ENCODE measurements at regions not wholly inside any gene's neighbourhood (a gene's known extent, or its start where the extent isn't known, plus 50 kb on each side); places are given as distances from the start of the nearest gene placed in this dataset.

- no peak for DNase-seq
These were observed 126.0 kb upstream of the TMEM161B start for GRCh38 chr5:88394536-88395175.

- no peak for DNase-seq
These were observed 125.3 kb upstream of the TMEM161B start for GRCh38 chr5:88393716-88394535.

DNA sequence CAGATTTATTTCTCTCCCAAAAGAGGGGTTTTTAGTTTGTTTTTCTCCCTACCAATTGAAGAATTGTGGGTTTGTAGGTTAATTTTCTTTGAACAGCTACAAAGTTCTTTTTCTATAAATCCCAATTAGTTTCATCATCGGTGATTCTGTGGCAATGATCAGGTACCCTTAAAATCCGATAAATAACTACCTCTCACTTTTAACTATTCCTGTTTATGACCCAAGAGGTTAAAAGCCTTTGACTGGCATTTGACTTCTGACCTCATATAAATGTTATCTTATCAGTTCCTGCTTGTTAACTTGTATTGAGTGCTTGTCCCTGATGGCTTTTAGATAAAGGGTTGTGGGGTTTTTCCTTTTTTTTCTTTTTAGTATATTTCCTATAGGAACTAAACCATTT is 124.4 kb upstream of the TMEM161B start:
- no peak for DNase-seq

DNA sequence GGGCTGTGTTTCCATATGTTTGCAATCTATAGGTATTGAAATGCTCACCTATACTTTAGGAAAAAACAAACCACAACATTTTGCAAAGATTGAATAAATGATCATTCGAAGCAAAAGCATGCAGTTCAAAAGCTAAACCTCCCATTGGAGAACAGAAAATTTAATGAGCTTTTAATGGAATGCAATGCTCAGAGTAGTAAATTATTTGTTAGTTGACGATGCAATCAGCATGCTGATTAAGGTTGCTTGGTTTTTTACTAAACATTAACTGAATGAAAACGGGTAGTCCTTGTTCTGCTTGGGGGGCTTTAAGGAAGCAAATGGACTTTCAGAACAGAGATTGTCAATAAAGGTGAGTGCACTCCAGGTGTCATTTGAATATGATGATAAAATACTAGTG is 123.3 kb upstream of the TMEM161B start:
- DNase-seq: no peak

DNA sequence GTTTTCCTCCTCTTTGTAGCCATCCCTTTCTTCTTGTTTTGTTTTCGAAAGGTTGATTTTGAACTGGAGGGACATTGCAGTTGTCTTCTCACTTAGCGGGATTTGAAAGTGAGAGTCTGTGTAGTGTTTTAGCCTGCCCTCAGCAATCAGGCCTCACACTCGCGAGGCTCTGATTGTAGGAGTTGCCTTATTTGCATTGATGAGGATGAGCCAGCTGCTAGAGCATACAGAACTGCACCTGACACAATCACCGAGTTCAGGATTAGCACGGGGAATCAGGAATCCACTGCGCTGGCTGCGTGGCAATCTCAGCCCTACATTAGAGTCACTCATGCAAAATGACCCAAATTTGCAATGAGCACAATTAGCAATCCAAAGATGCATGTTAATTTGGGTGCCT is 122.5 kb upstream of the TMEM161B start:
- no peak for DNase-seq

DNA sequence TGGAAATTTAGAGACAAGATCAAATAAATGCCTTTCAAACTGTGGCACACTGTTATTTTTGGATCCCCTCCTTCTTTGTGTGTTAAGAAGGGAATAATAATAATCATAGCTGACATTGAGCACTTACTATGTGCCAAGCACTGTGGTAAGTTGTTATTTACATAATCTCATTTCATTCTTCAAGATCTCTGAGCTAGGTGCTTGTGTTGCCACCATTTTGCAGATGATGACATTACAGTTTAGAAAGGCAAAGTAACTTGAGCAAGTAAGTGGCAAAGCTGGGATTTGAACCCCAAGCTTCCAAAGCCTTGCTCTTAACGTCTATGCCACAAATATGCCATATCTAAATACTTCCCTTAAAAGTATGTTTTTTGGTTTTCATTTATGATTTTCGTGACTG is 121.8 kb upstream of the TMEM161B start:
- no peak for DNase-seq

- no peak for DNase-seq
These were observed 121.4 kb upstream of the TMEM161B start for GRCh38 chr5:88390096-88390441.

- no peak for DNase-seq
These were observed 120.9 kb upstream of the TMEM161B start for GRCh38 chr5:88389338-88390095.

DNA sequence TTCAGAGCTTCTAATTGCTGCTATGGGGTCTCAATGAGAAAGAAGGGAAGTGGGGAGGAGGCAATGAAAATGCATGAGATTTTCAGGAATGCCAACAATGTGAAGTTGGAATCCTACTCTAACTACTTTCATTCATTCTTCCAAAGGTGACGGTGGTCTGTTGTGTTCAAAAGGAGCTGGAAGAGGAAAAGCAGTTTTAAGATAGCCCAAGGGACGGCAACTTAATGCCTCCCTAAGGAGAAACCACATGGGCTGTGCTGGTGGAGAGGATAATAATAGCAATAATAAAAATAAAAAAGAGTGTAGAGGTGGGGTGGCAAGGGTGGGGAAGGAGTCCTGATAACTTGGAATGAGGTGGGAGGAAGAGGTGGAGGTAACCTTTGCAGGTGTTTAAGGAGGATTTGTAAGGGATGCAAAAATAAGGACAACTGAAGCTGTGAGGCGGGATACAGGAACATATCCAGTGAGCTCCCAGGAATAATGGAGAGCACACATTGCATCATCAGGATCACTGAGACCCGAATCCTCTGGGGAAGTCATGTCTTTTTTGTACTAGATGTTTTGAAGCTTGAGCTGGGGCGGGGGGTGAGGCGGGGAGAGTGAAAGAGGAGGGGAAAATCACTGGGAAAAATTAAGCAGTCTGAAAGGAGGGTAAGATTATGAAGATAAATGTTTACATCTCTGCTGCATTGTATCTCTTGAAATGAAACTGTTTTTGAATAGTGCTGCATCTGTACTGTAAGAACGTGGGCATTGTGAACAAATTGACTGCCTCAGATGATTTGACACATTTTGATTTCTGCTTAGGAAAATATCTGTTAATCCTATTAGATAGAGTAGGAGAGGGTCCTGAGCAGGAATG is 120.1 kb upstream of the TMEM161B start:
- DNase-seq: no peak

DNA sequence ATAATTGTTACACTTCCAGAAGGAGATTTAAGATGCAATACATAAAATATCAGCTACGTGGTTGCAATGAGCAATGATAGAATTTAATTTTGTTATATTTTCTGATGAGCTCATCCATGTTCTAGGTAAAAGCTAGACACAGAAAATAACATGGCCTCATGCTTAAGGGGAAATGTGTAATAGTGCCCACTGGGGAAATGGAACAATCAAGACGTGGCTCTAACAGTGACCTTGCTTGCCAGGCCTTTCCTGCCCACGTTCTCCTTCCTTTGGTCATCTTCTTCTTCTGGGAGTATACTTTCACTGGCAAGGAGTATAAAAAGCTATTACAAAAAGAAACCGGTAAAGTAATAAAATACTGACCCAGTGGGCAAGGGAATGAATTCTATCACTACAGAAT is 116.2 kb upstream of the TMEM161B start:
- DNase-seq: no peak

DNA sequence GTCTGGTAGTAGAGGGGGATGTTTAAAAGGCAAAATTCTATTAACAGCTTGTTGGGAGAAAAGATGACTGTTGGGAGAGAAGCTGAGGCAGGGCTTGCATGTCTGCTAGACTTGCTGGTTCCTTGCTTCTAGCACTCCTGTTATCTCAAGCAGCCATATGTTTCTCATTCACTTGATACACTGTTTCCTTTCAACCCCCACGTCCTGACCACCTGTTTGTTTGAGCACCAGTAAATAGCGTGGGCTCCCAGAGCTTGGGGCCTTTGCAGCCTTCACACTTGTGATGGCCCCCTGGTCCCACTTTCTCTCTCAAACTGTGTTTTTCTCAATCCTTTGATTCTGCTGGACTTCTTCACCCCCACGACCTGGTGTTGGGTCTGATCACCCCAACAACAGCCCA is 111.7 kb upstream of the TMEM161B start:
- DNase-seq: no peak

- no peak for DNase-seq
These were observed 109.3 kb upstream of the TMEM161B start for GRCh38 chr5:88377705-88378656.

- DNase-seq: no peak
These were observed 108.6 kb upstream of the TMEM161B start for GRCh38 chr5:88377240-88377639.

- DNase-seq: no peak
These were observed 108.1 kb upstream of the TMEM161B start for GRCh38 chr5:88376728-88377127.

DNA sequence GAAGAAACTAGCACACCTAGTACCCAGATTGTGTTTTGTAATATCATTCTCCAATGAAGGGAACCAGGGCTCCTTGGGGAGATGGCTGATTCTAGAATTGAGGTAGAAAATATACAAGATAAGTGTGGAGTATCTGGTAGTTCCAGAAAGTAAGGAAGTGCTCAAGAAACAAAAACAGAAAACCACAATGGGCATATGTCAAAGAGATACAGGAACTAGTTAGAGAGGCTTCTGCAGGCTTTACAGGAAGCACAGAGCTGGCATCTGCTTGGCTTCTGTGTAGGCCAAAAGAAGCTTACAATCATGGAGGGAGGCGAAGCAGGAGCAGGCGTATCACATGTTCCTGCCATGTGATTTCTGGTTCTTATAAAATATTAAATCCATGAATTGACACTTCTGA is 105.7 kb upstream of the TMEM161B start:
- no peak for DNase-seq

- DNase-seq: no peak
These were observed 102.2 kb upstream of the TMEM161B start for GRCh38 chr5:88370824-88371223.

DNA sequence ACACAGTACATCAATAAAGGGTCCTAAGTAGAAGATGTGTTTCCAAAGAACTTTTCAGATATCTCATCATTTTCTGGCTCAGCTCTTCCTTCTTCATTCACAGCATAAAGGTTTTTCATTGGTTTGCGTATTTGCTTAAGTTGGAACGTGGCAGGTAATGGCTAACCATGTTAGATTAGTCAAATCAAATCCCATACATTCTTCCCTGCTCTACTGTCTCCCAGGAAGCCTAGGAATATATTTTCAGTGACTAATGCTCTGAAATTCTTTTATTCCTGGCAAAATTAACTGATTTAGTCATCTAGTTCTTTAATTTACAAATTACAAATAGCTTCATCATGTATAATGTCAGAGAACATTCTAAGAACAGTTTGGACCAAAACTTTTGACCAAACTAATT is 99.6 kb upstream of the TMEM161B start:
- DNase-seq: no peak

DNA sequence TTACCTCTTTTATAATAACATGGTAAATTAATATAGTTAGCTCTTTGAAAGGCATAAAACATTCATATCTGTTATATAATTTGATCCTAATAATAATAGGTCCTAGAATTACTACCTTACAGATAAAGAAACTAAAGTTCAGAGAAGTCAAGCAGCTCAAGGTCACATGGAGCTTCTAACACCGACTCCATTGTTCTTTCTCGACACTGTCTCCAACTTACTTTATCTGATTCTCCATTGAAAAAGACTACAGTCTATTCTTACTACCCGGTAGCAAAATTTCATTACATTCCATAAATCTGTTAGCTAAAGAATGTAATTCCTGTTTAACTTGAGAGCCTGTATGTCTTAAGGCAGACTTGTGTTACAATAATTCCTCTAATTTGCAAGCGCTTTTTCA is 96.3 kb upstream of the TMEM161B start:
- DNase-seq: no peak

GRCh38 chr5:88355490-88356050 is 86.9 kb upstream of the TMEM161B start:
- no peak for DNase-seq

DNA sequence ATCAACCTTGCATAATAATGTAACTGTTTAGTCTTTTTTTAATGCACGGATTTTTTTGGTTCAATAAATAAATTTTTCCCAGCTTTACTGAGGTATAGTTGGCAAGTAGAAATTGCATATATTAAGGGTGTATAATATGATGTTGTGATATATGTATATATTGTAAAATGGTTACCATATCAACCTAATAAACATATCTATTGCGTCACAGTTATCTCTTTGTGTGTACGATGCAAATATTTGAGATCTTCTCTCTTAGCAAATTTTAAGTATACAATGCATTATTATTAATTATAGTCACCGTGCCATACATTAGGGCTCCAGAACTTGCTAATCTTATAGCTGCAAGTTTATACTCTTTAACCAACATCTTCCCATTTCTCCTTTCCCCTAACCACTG is 57.2 kb upstream of the TMEM161B start:
- DNase-seq: no peak

DNA sequence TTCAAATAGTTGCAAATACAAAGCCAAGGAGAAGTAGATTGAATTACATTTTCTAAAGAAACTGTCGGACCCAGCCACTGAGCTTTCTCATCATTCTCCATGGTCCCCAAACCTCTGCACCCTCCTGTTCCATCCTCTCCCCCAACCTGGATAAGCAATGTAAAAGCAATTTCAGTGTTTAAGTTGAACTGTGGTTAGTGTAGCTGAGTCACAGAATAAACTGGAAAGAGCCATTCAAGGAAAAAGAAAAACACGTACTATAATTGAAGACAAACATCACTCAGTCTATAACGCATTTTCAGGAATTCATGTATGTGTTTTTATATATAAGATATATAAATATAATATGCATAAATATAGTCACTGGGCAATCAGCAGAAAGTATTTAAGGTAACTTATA is 54.1 kb upstream of the TMEM161B start:
- DNase-seq: no peak
